Neural cell (in vitro differentiated cells): ENCODE measurements at regions not wholly inside any gene's neighbourhood (a gene's known extent, or its start where the extent isn't known, plus 50 kb on each side); places are given as distances from the start of the nearest gene placed in this dataset.

Experiments used
- H2AFZ ChIP-seq: fragments of 200-600, 300-800 bp; sonication (generic), shearing (Covaris generic); 2 replicates; pipeline ENCODE4 v1.6.0; 2014; ENCODE audit warnings: low read depth, mild to moderate bottlenecking, antibody characterized with exemption, low read length, moderate library complexity
- H3F3A ChIP-seq: fragments of 200-600 bp; shearing (Covaris generic); 2 replicates; pipeline ENCODE4 v1.6.1; 2016; ENCODE audit warnings: mild to moderate bottlenecking, moderate library complexity, mixed read lengths, antibody characterized with exemption, low read length; ENCODE audit not compliant: insufficient read depth, poor library complexity, severe bottlenecking
- H3K27ac ChIP-seq: fragments of 200-600, 300-800 bp; sonication (generic), shearing (Covaris generic); 2 replicates; pipeline ENCODE4 v1.5.1; 2014; ENCODE audit warnings: mild to moderate bottlenecking, low read length, moderate library complexity
- H3K27me3 ChIP-seq: fragments of 300-800, 200-600 bp; sonication (generic), shearing (Covaris generic); 2 replicates; pipeline ENCODE4 v1.6.0; 2014; ENCODE audit warnings: mild to moderate bottlenecking, low read depth, low read length, moderate library complexity; ENCODE audit not compliant: insufficient read depth
- H3K36me3 ChIP-seq: fragments of 300-800, 200-600 bp; sonication (generic), shearing (Covaris generic); 2 replicates; pipeline ENCODE4 v1.5.1; 2014; ENCODE audit warnings: mild to moderate bottlenecking, antibody characterized with exemption, low read length, moderate library complexity; ENCODE audit not compliant: insufficient read depth
- H3K4me2 ChIP-seq: fragments of 300-800, 200-600 bp; sonication (generic), shearing (Covaris generic); 2 replicates; pipeline ENCODE4 v1.6.0; 2014; ENCODE audit warnings: mild to moderate bottlenecking, low read length
- H3K4me3 ChIP-seq: fragments of 300-800, 200-600 bp; sonication (generic), shearing (Covaris generic); 2 replicates; pipeline ENCODE4 v1.5.1; 2014; ENCODE audit warnings: mild to moderate bottlenecking, low read length, moderate library complexity
- H3K79me2 ChIP-seq: fragments of 200-600 bp; shearing (Covaris generic); replicated peaks from 2 replicates; pipeline ENCODE4 v1.6.0; 2014; ENCODE audit warnings: mild to moderate bottlenecking, low read length, moderate library complexity; ENCODE audit not compliant: insufficient read depth
- H3K9ac ChIP-seq: fragments of 300-800, 200-600 bp; sonication (generic), shearing (Covaris generic); 2 replicates; pipeline ENCODE4 v1.6.1; 2016; ENCODE audit warnings: mild to moderate bottlenecking, low read length, mixed read lengths
- H3K9me2 ChIP-seq: fragments of 200-600 bp; shearing (Covaris generic); 2 replicates; pipeline ENCODE4 v1.6.1; 2016; ENCODE audit warnings: mild to moderate bottlenecking, low read length, mixed read lengths; ENCODE audit not compliant: insufficient read depth
- H3K9me3 ChIP-seq: fragments of 200-600, 300-800 bp; sonication (generic), shearing (Covaris generic); 2 replicates; pipeline ENCODE4 v1.6.1; 2016; ENCODE audit warnings: mild to moderate bottlenecking, mixed run types, low read length, moderate library complexity, mixed read lengths
- H4K20me1 ChIP-seq: fragments of 200-600 bp; shearing (Covaris generic); 2 replicates; pipeline ENCODE4 v1.6.1; 2016; ENCODE audit warnings: mild to moderate bottlenecking, mixed run types; ENCODE audit not compliant: insufficient read depth
- EP300 ChIP-seq: fragments of 450-650 bp; conservative IDR thresholded peaks from 2 replicates; pipeline ENCODE4 v1.6.1; 2014; ENCODE audit warnings: antibody characterized with exemption, mild to moderate bottlenecking, moderate library complexity; ENCODE audit not compliant: poor library complexity, severe bottlenecking
- EZH2 ChIP-seq: fragments of 200-600, 300-800 bp; shearing (Covaris generic), sonication (generic); IDR thresholded peaks from 2 replicates; pipeline ENCODE4 v1.6.1; 2014; ENCODE audit warnings: antibody characterized with exemption, low read length, borderline replicate concordance, mild to moderate bottlenecking; ENCODE audit not compliant: insufficient read depth, poor library complexity, severe bottlenecking
- MXI1 ChIP-seq: fragments of 450-650 bp; conservative IDR thresholded peaks from 2 replicates; pipeline ENCODE4 v1.6.1; 2014; ENCODE audit warnings: antibody characterized with exemption, mild to moderate bottlenecking; ENCODE audit not compliant: poor library complexity, severe bottlenecking
- POLR2AphosphoS5 ChIP-seq: IDR thresholded peaks from 2 replicates; pipeline ENCODE4 v1.6.1; 2012
- RAD21 ChIP-seq: fragments of 450-650 bp; conservative IDR thresholded peaks from 2 replicates; pipeline ENCODE4 v1.6.1; 2014; ENCODE audit warnings: antibody characterized with exemption, mild to moderate bottlenecking, moderate library complexity
- SMC3 ChIP-seq: fragments of 450-650 bp; conservative IDR thresholded peaks from 2 replicates; pipeline ENCODE4 v1.6.1; 2014; ENCODE audit warnings: antibody characterized with exemption, mild to moderate bottlenecking, moderate library complexity; ENCODE audit not compliant: poor library complexity
- TAF1 ChIP-seq: IDR thresholded peaks from 2 replicates; pipeline ENCODE4 v1.6.1; 2012; ENCODE audit warnings: low read depth
- TF ChIP-seq, protein P1 (sequence below): IDR thresholded peaks from 2 replicates; pipeline ENCODE4 v1.6.1; 2012; ENCODE audit warnings: borderline replicate concordance
- TF ChIP-seq, protein P2 (sequence below): fragments of 450-650 bp; IDR thresholded peaks from 2 replicates; pipeline ENCODE4 v1.5.1; 2014; ENCODE audit warnings: antibody characterized with exemption, mild to moderate bottlenecking, moderate library complexity; ENCODE audit not compliant: poor library complexity, severe bottlenecking

DNA sequence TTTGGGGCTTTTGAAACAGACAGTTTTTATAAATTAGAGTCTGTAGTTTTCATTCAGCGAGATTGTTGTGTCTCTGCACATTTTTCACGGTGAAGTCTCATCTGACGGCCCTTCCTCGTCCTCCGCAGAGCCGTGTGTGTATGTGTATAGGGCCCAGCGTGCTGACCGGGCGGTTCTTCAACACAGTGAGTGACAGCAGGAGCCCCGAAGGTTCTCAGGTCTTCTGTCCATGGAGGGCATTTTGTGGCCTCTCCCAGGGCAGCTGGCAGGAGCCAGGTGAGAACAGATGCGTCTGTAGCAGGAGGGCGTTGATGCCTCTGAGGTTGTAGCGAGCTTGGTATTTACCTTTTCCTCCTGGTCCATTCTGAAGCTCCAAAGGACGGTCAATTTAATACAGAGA, 116.0 kb upstream of the LPCAT1 start:
- no peaks in the 10 kb centered on the region for H3K9me2 ChIP-seq
- no peaks in the 10 kb centered on the region for H4K20me1 ChIP-seq
- H3K9me3 ChIP-seq = no peaks in the 10 kb centered on the region
- H3K9ac ChIP-seq = no peak overlapping the region
- TF ChIP-seq, protein P1, sequence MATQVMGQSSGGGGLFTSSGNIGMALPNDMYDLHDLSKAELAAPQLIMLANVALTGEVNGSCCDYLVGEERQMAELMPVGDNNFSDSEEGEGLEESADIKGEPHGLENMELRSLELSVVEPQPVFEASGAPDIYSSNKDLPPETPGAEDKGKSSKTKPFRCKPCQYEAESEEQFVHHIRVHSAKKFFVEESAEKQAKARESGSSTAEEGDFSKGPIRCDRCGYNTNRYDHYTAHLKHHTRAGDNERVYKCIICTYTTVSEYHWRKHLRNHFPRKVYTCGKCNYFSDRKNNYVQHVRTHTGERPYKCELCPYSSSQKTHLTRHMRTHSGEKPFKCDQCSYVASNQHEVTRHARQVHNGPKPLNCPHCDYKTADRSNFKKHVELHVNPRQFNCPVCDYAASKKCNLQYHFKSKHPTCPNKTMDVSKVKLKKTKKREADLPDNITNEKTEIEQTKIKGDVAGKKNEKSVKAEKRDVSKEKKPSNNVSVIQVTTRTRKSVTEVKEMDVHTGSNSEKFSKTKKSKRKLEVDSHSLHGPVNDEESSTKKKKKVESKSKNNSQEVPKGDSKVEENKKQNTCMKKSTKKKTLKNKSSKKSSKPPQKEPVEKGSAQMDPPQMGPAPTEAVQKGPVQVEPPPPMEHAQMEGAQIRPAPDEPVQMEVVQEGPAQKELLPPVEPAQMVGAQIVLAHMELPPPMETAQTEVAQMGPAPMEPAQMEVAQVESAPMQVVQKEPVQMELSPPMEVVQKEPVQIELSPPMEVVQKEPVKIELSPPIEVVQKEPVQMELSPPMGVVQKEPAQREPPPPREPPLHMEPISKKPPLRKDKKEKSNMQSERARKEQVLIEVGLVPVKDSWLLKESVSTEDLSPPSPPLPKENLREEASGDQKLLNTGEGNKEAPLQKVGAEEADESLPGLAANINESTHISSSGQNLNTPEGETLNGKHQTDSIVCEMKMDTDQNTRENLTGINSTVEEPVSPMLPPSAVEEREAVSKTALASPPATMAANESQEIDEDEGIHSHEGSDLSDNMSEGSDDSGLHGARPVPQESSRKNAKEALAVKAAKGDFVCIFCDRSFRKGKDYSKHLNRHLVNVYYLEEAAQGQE = no peak
- TF ChIP-seq EP300 (no peak), TAF1 (no peak), RAD21 (no peak), SMC3 (no peak), MXI1 (no peak), EZH2 (no peak), POLR2AphosphoS5 (no peak)
- TF ChIP-seq, protein P2, sequence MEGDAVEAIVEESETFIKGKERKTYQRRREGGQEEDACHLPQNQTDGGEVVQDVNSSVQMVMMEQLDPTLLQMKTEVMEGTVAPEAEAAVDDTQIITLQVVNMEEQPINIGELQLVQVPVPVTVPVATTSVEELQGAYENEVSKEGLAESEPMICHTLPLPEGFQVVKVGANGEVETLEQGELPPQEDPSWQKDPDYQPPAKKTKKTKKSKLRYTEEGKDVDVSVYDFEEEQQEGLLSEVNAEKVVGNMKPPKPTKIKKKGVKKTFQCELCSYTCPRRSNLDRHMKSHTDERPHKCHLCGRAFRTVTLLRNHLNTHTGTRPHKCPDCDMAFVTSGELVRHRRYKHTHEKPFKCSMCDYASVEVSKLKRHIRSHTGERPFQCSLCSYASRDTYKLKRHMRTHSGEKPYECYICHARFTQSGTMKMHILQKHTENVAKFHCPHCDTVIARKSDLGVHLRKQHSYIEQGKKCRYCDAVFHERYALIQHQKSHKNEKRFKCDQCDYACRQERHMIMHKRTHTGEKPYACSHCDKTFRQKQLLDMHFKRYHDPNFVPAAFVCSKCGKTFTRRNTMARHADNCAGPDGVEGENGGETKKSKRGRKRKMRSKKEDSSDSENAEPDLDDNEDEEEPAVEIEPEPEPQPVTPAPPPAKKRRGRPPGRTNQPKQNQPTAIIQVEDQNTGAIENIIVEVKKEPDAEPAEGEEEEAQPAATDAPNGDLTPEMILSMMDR = no peak
- no peak overlapping the region for H3K4me2 ChIP-seq
- H3K36me3 ChIP-seq = no peaks in the 10 kb centered on the region
- no peaks in the 10 kb centered on the region for H3K79me2 ChIP-seq
- H3K27me3 ChIP-seq = peaks cover 13% of the 10 kb centered on the region
- H3K4me3 ChIP-seq = no peak overlapping the region
- no peak overlapping the region for H2AFZ ChIP-seq
- H3K27ac ChIP-seq = no peak overlapping the region
- peaks cover 2% of the 10 kb centered on the region for H3F3A ChIP-seq

DNA sequence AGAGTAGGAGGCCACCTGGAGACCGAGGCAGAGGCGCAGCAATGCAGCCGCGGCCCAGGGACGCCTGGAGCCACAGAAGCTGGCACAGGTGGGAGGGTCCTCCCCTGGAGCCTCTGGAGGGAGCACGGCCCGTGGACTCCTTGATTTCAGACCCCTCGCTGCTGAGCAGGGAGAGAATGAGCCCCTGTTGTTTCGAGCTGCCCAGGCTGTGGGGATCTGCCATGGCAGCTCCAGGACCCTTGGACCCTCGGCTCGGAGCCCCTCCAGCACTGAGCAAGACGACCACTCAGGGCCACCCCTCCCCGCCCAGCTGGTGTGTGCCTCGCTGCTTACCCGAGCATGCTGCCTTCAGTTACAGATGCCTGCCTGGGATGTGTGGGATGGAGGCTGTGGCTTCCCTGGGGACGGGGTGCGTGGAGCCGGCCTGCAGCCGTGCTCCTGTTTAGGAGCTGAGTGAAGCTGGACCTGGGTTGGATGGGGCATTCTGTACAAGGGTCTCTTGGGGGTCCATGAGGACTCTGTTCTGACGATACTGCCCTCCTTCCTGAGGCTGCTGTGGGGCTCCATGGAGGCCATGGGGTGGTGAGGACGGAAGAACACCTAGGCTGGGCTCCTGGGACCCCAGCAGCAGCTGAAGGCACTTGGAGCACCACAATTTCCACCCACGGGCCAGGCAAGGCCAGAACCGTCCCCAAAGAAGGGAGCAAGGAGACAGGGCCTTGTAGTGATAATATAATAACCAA, 115.1 kb upstream of the LPCAT1 start:
- no peaks in the 10 kb centered on the region for H3K79me2 ChIP-seq
- H2AFZ ChIP-seq = no peak overlapping the region
- TF ChIP-seq MXI1 = no peak
- H3K9ac ChIP-seq = no peak overlapping the region
- peaks cover 9% of the 10 kb centered on the region for H3K27me3 ChIP-seq
- H3K9me2 ChIP-seq = no peaks in the 10 kb centered on the region
- peaks cover 2% of the 10 kb centered on the region for H3F3A ChIP-seq
- H3K27ac ChIP-seq = no peak overlapping the region
- H3K36me3 ChIP-seq = no peaks in the 10 kb centered on the region
- H3K4me2 ChIP-seq = no peak overlapping the region
- no peaks in the 10 kb centered on the region for H3K9me3 ChIP-seq
- no peaks in the 10 kb centered on the region for H4K20me1 ChIP-seq
- H3K4me3 ChIP-seq = no peak overlapping the region
